HCT116 (cell line): ENCODE measurements at regions not wholly inside any gene's neighbourhood (a gene's known extent, or its start where the extent isn't known, plus 50 kb on each side); places are given as distances from the start of the nearest gene placed in this dataset.

ENCODE experiments used
- ATAC-seq: fragments of 200-7000 bp; cut with Tn5 transposase; 2 replicates; pipeline ENCODE4 v1.9.1; 2020; ENCODE audit warnings: mild to moderate bottlenecking, moderate library complexity
- BruUV-seq: library from RNA; stranded (reverse); fragments of 400-500 nt; replicated peaks from 2 replicates; lab custom pipeline; 2021; lab: Mats Ljungman, UMichigan
- CTCF ChIA-PET: fragments of 300-600 bp; sonication (Branson Sonifier 250); formaldehyde crosslinking; loops from one replicate; lab custom pipeline; 2021; ENCODE audit warnings: antibody characterized with exemption; lab: Charles Lee
- POLR2A ChIA-PET: fragments of 300-600, 350-600 bp; sonication (Branson Sonifier 250); formaldehyde crosslinking; loops from one replicate; lab custom pipeline; 2021; ENCODE audit warnings: antibody characterized with exemption; lab: Charles Lee
- RAD21 ChIA-PET, 2 experiments: fragments of 300-600 bp; sonication (Branson Sonifier 250); formaldehyde crosslinking; loops; one replicate each; lab custom pipeline; 2023; ENCODE audit warnings: low total read pairs in 2 of 2; ENCODE audit not compliant: uncharacterized antibody in 2 of 2, unreplicated experiment in 2 of 2, low non-redundant PET in 1 of 2; lab: Charles Lee
- DNase-seq: peaks from one replicate; pipeline ENCODE4 v3.0.0-alpha.2; 2010; ENCODE audit warnings: low read depth, low spot score
- H2AFZ ChIP-seq: fragments of 200-600 bp; shearing (Covaris generic), sonication (generic); 2 replicates; pipeline ENCODE4 v1.6.1; 2017; ENCODE audit warnings: low read depth, mixed run types, mixed read lengths, antibody characterized with exemption, low read length; ENCODE audit not compliant: poor library complexity, severe bottlenecking
- H3K27ac ChIP-seq: 2 replicates; pipeline ENCODE4 v1.5.1; 2012; ENCODE audit warnings: low read depth, low read length
- H3K27me3 ChIP-seq: fragments of 200-600 bp; sonication (generic); 2 replicates; pipeline ENCODE4 v1.6.1; 2016; ENCODE audit warnings: mixed run types, low read length, mixed read lengths; ENCODE audit not compliant: insufficient read depth
- H3K36me3 ChIP-seq, 2 experiments: fragments of 200-500 bp in 1 of 2; fragments of 200-600 bp in 1 of 2; sonication (Bioruptor generic) in 1 of 2; sonication (generic) in 1 of 2; 2 replicates each; pipeline versions ENCODE4 v1.5.1 to v1.6.1; 2014 to 2016; ENCODE audit warnings: low read length in 2 of 2, inconsistent platforms in 1 of 2, mixed read lengths in 1 of 2, mixed run types in 1 of 2; ENCODE audit not compliant: insufficient read depth in 2 of 2, control insufficient read depth in 1 of 2
- H3K4me1 ChIP-seq, 2 experiments: fragments of 200-600 bp in 1 of 2; sonication (generic) in 1 of 2; 2 replicates each; pipeline versions ENCODE4 v1.5.1 to v1.6.1; 2012 to 2017; ENCODE audit warnings: low read length in 2 of 2, inconsistent platforms in 1 of 2, mild to moderate bottlenecking in 1 of 2, mixed read lengths in 1 of 2, mixed run types in 1 of 2, moderate library complexity in 1 of 2; ENCODE audit not compliant: insufficient read depth in 2 of 2, control insufficient read depth in 1 of 2
- H3K4me2 ChIP-seq: fragments of 200-600 bp; sonication (generic); 2 replicates; pipeline ENCODE4 v1.6.1; 2017; ENCODE audit warnings: mixed run types, low read length, mixed read lengths
- H3K4me3 ChIP-seq, 2 experiments: fragments of 200-600 bp in 1 of 2; sonication (generic) in 1 of 2; replicated peaks in 1 of 2; 2 replicates each; pipeline ENCODE4 v1.5.1; 2011 to 2016; ENCODE audit warnings: low read length in 2 of 2, control low read depth in 1 of 2, low read depth in 1 of 2, mild to moderate bottlenecking in 1 of 2, mixed read lengths in 1 of 2, mixed run types in 1 of 2
- H3K79me2 ChIP-seq: fragments of 200-600 bp; sonication (generic); 2 replicates; pipeline ENCODE4 v1.6.1; 2017; ENCODE audit warnings: mild to moderate bottlenecking, mixed run types, low read length, moderate library complexity, mixed read lengths; ENCODE audit not compliant: insufficient read depth
- H3K9ac ChIP-seq: fragments of 200-600 bp; sonication (generic); 2 replicates; pipeline ENCODE4 v1.6.1; 2016; ENCODE audit warnings: low read length, mixed read lengths
- H3K9me2 ChIP-seq: fragments of 200-600 bp; sonication (generic), shearing (Covaris generic); 2 replicates; pipeline ENCODE4 v1.6.1; 2017; ENCODE audit warnings: mixed run types, mild to moderate bottlenecking, moderate library complexity; ENCODE audit not compliant: insufficient read depth
- H3K9me3 ChIP-seq, 2 experiments: fragments of 200-500 bp in 1 of 2; fragments of 200-600 bp in 1 of 2; sonication (Bioruptor generic) in 1 of 2; sonication (generic) in 1 of 2; 2 replicates each; pipeline ENCODE4 v1.6.1; 2014 to 2017; ENCODE audit warnings: low read length in 2 of 2, mixed read lengths in 2 of 2, inconsistent platforms in 1 of 2, low read depth in 1 of 2, mild to moderate bottlenecking in 1 of 2, mixed run types in 1 of 2, moderate library complexity in 1 of 2; ENCODE audit not compliant: control insufficient read depth in 1 of 2, insufficient read depth in 1 of 2
- H4K20me1 ChIP-seq: fragments of 200-600 bp; sonication (generic), shearing (Covaris generic); 2 replicates; pipeline ENCODE4 v1.6.1; 2017; ENCODE audit warnings: mixed run types, mild to moderate bottlenecking, moderate library complexity; ENCODE audit not compliant: insufficient read depth
- EGR1 ChIP-seq: IDR thresholded peaks from 2 replicates; pipeline ENCODE4 v1.6.1; 2012; ENCODE audit warnings: low read depth
- ELF1 ChIP-seq: IDR thresholded peaks from 2 replicates; pipeline ENCODE4 v1.6.1; 2012; ENCODE audit warnings: low read depth, borderline replicate concordance
- EZH2 ChIP-seq: fragments of 200-600 bp; sonication (generic); IDR thresholded peaks from 2 replicates; pipeline ENCODE4 v1.6.1; 2017; ENCODE audit warnings: antibody characterized with exemption, mixed run types
- FOSL1 ChIP-seq: IDR thresholded peaks from 2 replicates; pipeline ENCODE4 v1.6.1; 2012; ENCODE audit warnings: low read depth
- JUND ChIP-seq: IDR thresholded peaks from 2 replicates; pipeline ENCODE4 v1.6.1; 2012
- RAD21 ChIP-seq: IDR thresholded peaks from 2 replicates; pipeline ENCODE4 v1.6.1; 2012; ENCODE audit warnings: low read depth, mild to moderate bottlenecking
- SIN3A ChIP-seq: IDR thresholded peaks from 2 replicates; pipeline ENCODE4 v1.6.1; 2012; ENCODE audit warnings: low read depth
- SP1 ChIP-seq: IDR thresholded peaks from 2 replicates; pipeline ENCODE4 v1.6.1; 2012; ENCODE audit warnings: low read depth
- TCF7L2 ChIP-seq: IDR thresholded peaks from 2 replicates; pipeline ENCODE4 v1.7.0; 2011; ENCODE audit warnings: borderline replicate concordance, inconsistent platforms; ENCODE audit not compliant: insufficient read depth, insufficient read length; ENCODE audit errors: extremely low read depth
- ZFX ChIP-seq: fragments of 450-650 bp; IDR thresholded peaks from 2 replicates; pipeline ENCODE4 v1.6.1; 2017
- ZNF274 ChIP-seq: fragments of 200-500 bp; sonication (Bioruptor generic); IDR thresholded peaks from 2 replicates; pipeline ENCODE4 v1.6.1; 2014; ENCODE audit warnings: mild to moderate bottlenecking, low read depth, low read length, inconsistent platforms
- intact Hi-C: fragments of 100-400 bp; cut with micrococcal nuclease; formaldehyde crosslinking; loops from 2 replicates; pipeline ENCODE4 v1.10.0; 2022
- TF ChIP-seq, protein P1 (sequence below): IDR thresholded peaks from 2 replicates; pipeline ENCODE4 v1.6.1; 2012
- TF ChIP-seq, protein P2 (sequence below): IDR thresholded peaks from 2 replicates; pipeline ENCODE4 v1.6.1; 2012; ENCODE audit warnings: low read depth

DNA sequence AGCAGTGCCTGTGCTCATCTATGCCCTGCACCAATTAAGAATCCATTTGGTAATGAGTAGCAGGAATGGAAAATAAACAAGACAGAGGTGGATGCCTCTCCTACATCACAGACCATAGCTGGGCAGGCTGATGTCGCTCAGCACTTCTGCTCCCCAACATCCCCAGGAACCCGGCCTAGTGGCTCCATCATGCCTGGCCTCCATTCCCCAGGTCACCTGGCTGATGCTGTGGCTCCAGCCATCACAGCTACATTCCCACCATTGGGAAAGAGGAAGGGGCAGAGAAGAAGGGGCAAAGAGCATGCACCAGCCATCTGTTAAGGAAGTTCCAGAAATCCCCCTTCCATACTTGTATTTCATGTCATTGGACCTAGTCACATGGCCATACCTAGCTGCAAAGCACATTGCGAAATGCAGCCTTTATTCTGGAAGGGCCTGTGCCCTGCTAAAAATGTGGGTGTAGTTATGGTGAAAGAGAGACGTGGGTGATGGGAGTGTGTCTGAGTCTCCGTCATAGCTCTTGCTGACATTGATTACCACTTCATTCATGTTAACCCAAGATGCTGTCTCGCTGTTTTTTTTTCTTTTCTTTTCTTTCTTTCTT, 86.1 kb upstream of the ADAMTS2 start:
- H3K4me1 ChIP-seq: no peaks in the 10 kb centered on the region
- H3K79me2 ChIP-seq: no peaks in the 10 kb centered on the region
- no peak overlapping the region for H3K27ac ChIP-seq
- no TSS peak for BruUV-seq
- TF ChIP-seq ZFX (no peak), RAD21 (no peak), TCF7L2 (no peak), EGR1 (no peak), EZH2 (no peak), ELF1 (no peak), JUND (no peak)
- TF ChIP-seq, protein P1, sequence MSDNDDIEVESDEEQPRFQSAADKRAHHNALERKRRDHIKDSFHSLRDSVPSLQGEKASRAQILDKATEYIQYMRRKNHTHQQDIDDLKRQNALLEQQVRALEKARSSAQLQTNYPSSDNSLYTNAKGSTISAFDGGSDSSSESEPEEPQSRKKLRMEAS: no peak
- no peaks in the 10 kb centered on the region for H4K20me1 ChIP-seq
- no peaks in the 10 kb centered on the region for H3K36me3 ChIP-seq
- no peaks in the 10 kb centered on the region for H3K9me3 ChIP-seq
- intact Hi-C loops: no loop called here
- H3K27me3 ChIP-seq: no peaks in the 10 kb centered on the region
- no peak for ATAC-seq
- ChIA-PET CTCF (no interaction called here), POLR2A (interaction anchor here (0.7 kb wide), 1 partner anchor 11 kb away, joined by 5 read pairs; no protein-coding TSS in a partner anchor), RAD21 (no interaction called here)
- no peaks in the 10 kb centered on the region for H3K9me2 ChIP-seq
- no peak overlapping the region for H3K4me3 ChIP-seq
- no peak overlapping the region for H3K9ac ChIP-seq
- H3K4me2 ChIP-seq: no peak overlapping the region
- DNase-seq: no peak
- no peak overlapping the region for H2AFZ ChIP-seq

- CTCF ChIA-PET: no interaction called here
- no peak for TF ChIP-seq SP1
- no peak for TF ChIP-seq ZFX
- TF ChIP-seq SIN3A: no peak
- TF ChIP-seq, protein P2, sequence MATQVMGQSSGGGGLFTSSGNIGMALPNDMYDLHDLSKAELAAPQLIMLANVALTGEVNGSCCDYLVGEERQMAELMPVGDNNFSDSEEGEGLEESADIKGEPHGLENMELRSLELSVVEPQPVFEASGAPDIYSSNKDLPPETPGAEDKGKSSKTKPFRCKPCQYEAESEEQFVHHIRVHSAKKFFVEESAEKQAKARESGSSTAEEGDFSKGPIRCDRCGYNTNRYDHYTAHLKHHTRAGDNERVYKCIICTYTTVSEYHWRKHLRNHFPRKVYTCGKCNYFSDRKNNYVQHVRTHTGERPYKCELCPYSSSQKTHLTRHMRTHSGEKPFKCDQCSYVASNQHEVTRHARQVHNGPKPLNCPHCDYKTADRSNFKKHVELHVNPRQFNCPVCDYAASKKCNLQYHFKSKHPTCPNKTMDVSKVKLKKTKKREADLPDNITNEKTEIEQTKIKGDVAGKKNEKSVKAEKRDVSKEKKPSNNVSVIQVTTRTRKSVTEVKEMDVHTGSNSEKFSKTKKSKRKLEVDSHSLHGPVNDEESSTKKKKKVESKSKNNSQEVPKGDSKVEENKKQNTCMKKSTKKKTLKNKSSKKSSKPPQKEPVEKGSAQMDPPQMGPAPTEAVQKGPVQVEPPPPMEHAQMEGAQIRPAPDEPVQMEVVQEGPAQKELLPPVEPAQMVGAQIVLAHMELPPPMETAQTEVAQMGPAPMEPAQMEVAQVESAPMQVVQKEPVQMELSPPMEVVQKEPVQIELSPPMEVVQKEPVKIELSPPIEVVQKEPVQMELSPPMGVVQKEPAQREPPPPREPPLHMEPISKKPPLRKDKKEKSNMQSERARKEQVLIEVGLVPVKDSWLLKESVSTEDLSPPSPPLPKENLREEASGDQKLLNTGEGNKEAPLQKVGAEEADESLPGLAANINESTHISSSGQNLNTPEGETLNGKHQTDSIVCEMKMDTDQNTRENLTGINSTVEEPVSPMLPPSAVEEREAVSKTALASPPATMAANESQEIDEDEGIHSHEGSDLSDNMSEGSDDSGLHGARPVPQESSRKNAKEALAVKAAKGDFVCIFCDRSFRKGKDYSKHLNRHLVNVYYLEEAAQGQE: no peak
- TF ChIP-seq FOSL1: no peak
- no peak for TF ChIP-seq ELF1
- TF ChIP-seq, protein P1: no peak
- no peak for TF ChIP-seq ZNF274
- TF ChIP-seq, all 23 proteins: peak for 0
- Histone ChIP-seq H3K27me3 (no peaks in the 10 kb centered on the region), H3K9ac (no peak overlapping the region), H3K4me2 (no peak overlapping the region), H2AFZ (no peak overlapping the region), H3K36me3 (no peaks in the 10 kb centered on the region), H3K79me2 (no peaks in the 10 kb centered on the region), H3K4me1 (no peaks in the 10 kb centered on the region), H3K9me2 (no peaks in the 10 kb centered on the region), H3K4me3 (no peak overlapping the region), H3K27ac (no peak overlapping the region), H4K20me1 (no peaks in the 10 kb centered on the region), H3K9me3 (no peaks in the 10 kb centered on the region)
- RAD21 ChIA-PET: no interaction called here
- POLR2A ChIA-PET: no interaction called here
- DNase-seq (no peak), ATAC-seq (no peak)
- BruUV-seq: no TSS peak
- intact Hi-C loops: no loop called here
Observed at GRCh38 chr5:179430193-179431175, 85.2 kb upstream of the ADAMTS2 start.
